ENCODE measurements at regions not wholly inside any gene's neighbourhood (a gene's known extent, or its start where the extent isn't known, plus 50 kb on each side); places are given as distances from the start of the nearest gene placed in this dataset.

DNA sequence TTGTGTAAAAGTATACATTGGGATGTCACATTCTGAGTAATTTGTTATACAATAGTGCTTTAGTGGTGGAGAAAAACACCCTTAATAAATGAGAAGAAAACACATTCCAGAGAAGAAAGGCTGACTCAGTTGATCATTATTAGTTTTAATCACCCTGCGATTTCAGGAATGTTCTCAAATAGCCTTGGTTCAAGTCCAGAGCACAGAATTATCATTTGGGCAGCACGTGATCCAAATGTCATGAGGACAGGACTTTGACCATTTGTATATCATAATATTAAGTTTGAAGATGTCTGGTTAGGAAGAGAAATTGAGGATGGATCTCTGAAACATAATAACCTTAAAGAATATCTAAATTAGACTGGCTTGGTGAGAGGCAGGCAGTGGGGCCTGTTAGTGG is 1434.3 kb upstream of the TENM3 start:
- TF ChIP-seq, protein P1, sequence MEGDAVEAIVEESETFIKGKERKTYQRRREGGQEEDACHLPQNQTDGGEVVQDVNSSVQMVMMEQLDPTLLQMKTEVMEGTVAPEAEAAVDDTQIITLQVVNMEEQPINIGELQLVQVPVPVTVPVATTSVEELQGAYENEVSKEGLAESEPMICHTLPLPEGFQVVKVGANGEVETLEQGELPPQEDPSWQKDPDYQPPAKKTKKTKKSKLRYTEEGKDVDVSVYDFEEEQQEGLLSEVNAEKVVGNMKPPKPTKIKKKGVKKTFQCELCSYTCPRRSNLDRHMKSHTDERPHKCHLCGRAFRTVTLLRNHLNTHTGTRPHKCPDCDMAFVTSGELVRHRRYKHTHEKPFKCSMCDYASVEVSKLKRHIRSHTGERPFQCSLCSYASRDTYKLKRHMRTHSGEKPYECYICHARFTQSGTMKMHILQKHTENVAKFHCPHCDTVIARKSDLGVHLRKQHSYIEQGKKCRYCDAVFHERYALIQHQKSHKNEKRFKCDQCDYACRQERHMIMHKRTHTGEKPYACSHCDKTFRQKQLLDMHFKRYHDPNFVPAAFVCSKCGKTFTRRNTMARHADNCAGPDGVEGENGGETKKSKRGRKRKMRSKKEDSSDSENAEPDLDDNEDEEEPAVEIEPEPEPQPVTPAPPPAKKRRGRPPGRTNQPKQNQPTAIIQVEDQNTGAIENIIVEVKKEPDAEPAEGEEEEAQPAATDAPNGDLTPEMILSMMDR (conservative IDR thresholded peaks at IDR 0.05), result no peak
- TF ChIP-seq ZFX (IDR thresholded peaks at IDR 0.05), result no peak

Data from C4-2B (cell line).